ENCODE measurements at regions not wholly inside any gene's neighbourhood (a gene's known extent, or its start where the extent isn't known, plus 50 kb on each side); places are given as distances from the start of the nearest gene placed in this dataset.
A peak's percentile ranks its signal among the peaks of the same experiment; 100 is the strongest.
"Not testable (repeated sequence)": the region's sequence is repeated elsewhere in the genome, so short reads cannot be mapped to it uniquely, and the experiment has no call there.

- DNase-seq (ENCODE audit: low spot score), result no peak
Measured at GRCh38 chr13:63843766-63844699, 2428.4 kb upstream of the PCDH20 start.

GRCh38 chr13:63842102-63842501, 2426.5 kb upstream of the PCDH20 start:
- H3K36me3 ChIP-seq, result no peaks in the 10 kb centered on the region
- no peaks in the 10 kb centered on the region for H3K27me3 ChIP-seq
- H3K27ac ChIP-seq, result no peak overlapping the region
- no peak for DNase-seq (ENCODE audit: low spot score)
- H3K4me3 ChIP-seq, result no peak overlapping the region
- TF ChIP-seq CTCF (IDR thresholded peaks at IDR 0.05), result no peak
- no peaks in the 10 kb centered on the region for H3K4me1 ChIP-seq
- H3K9me3 ChIP-seq, result no peaks in the 10 kb centered on the region

More at GRCh38 chr13:63843766-63844699, 2428.4 kb upstream of the PCDH20 start:
- Histone ChIP-seq H3K27ac (no peak overlapping the region), H3K27me3 (no peaks in the 10 kb centered on the region), H3K9me3 (no peaks in the 10 kb centered on the region), H3K36me3 (no peaks in the 10 kb centered on the region), H3K4me1 (no peaks in the 10 kb centered on the region), H3K4me3 (no peak overlapping the region)
- TF ChIP-seq CTCF (IDR thresholded peaks at IDR 0.05), result no peak

GRCh38 chr13:63840551-63841421, 2425.1 kb upstream of the PCDH20 start:
- no peaks in the 10 kb centered on the region for H3K36me3 ChIP-seq
- H3K4me1 ChIP-seq, result no peaks in the 10 kb centered on the region
- no peaks in the 10 kb centered on the region for H3K9me3 ChIP-seq
- no peak for TF ChIP-seq CTCF (IDR thresholded peaks at IDR 0.05)
- no peaks in the 10 kb centered on the region for H3K27me3 ChIP-seq
- no peak overlapping the region for H3K27ac ChIP-seq
- DNase-seq (ENCODE audit: low spot score), result no peak
- no peak overlapping the region for H3K4me3 ChIP-seq

- TF ChIP-seq CTCF (IDR thresholded peaks at IDR 0.05), result no peak
Measured at GRCh38 chr13:63838366-63839110, 2422.9 kb upstream of the PCDH20 start.

GRCh38 chr13:63837701-63838100, 2422.1 kb upstream of the PCDH20 start:
- not testable (repeated sequence) for H3K4me1 ChIP-seq; H3K27me3 ChIP-seq; H3K27ac ChIP-seq; H3K9me3 ChIP-seq; DNase-seq (ENCODE audit: low spot score); H3K36me3 ChIP-seq; H3K4me3 ChIP-seq

More at GRCh38 chr13:63838366-63839110, 2422.9 kb upstream of the PCDH20 start:
- no peaks in the 10 kb centered on the region for H3K9me3 ChIP-seq
- H3K4me1 ChIP-seq, result no peaks in the 10 kb centered on the region
- no peak overlapping the region for H3K4me3 ChIP-seq
- H3K27ac ChIP-seq, result no peak overlapping the region
- H3K27me3 ChIP-seq, result no peaks in the 10 kb centered on the region
- peak; percentile 30 for DNase-seq (ENCODE audit: low spot score)
- no peaks in the 10 kb centered on the region for H3K36me3 ChIP-seq

GRCh38 chr13:63829609-63830008, 2414.0 kb upstream of the PCDH20 start:
- H3K4me3 ChIP-seq; H3K9me3 ChIP-seq; DNase-seq (ENCODE audit: low spot score); H3K27ac ChIP-seq; H3K4me1 ChIP-seq; H3K36me3 ChIP-seq; H3K27me3 ChIP-seq: not testable (repeated sequence)

- H3K27me3 ChIP-seq; H3K4me3 ChIP-seq; DNase-seq (ENCODE audit: low spot score); H3K9me3 ChIP-seq; H3K4me1 ChIP-seq; H3K36me3 ChIP-seq; H3K27ac ChIP-seq: not testable (repeated sequence)
Measured at GRCh38 chr13:63821785-63822184, 2406.1 kb upstream of the PCDH20 start.

GRCh38 chr13:63811428-63812004, 2395.9 kb upstream of the PCDH20 start:
- H3K9me3 ChIP-seq; H3K36me3 ChIP-seq; H3K4me3 ChIP-seq; H3K4me1 ChIP-seq; H3K27me3 ChIP-seq; DNase-seq (ENCODE audit: low spot score); H3K27ac ChIP-seq: not testable (repeated sequence)

GRCh38 chr13:63791134-63791533, 2375.5 kb upstream of the PCDH20 start:
- not testable (repeated sequence) for H3K36me3 ChIP-seq; H3K27me3 ChIP-seq; H3K27ac ChIP-seq; H3K4me3 ChIP-seq; H3K4me1 ChIP-seq; DNase-seq (ENCODE audit: low spot score); H3K9me3 ChIP-seq
